Immature natural killer cell (primary cell): ENCODE measurements at regions not wholly inside any gene's neighbourhood (a gene's known extent, or its start where the extent isn't known, plus 50 kb on each side); places are given as distances from the start of the nearest gene placed in this dataset.

ENCODE experiments used
- DNase-seq, 3 donors: peaks; one replicate each; pipeline ENCODE4 v3.0.0; 2022; ENCODE audit warnings: mixed read lengths in 1 of 3
- H3K27ac Mint-ChIP-seq, 6 donors: one replicate each; pipeline ENCODE4 v1.8.0; 2020; ENCODE audit warnings: mixed read lengths in 6 of 6, mild to moderate bottlenecking in 5 of 6, inconsistent platforms in 4 of 6, moderate library complexity in 3 of 6
- H3K27me3 Mint-ChIP-seq, 3 donors: one replicate each; pipeline ENCODE4 v1.8.0; 2020 to 2021; ENCODE audit warnings: low read depth in 3 of 3, mild to moderate bottlenecking in 3 of 3, mixed read lengths in 3 of 3, moderate library complexity in 3 of 3, inconsistent platforms in 1 of 3
- H3K36me3 Mint-ChIP-seq, 3 donors: one replicate each; pipeline ENCODE4 v1.8.0; 2020; ENCODE audit warnings: mixed read lengths in 3 of 3, inconsistent platforms in 2 of 3, mild to moderate bottlenecking in 2 of 3
- H3K4me1 Mint-ChIP-seq, 2 donors: one replicate each; pipeline ENCODE4 v1.8.0; 2020; ENCODE audit warnings: inconsistent platforms in 2 of 2, mild to moderate bottlenecking in 2 of 2, mixed read lengths in 2 of 2, moderate library complexity in 1 of 2
- H3K4me3 Mint-ChIP-seq, 5 donors: one replicate each; pipeline ENCODE4 v1.8.0; 2020; ENCODE audit warnings: mild to moderate bottlenecking in 5 of 5, mixed read lengths in 5 of 5, inconsistent platforms in 3 of 5, moderate library complexity in 3 of 5
- H3K9me3 Mint-ChIP-seq, 6 donors: one replicate each; pipeline ENCODE4 v1.8.0; 2020; ENCODE audit warnings: mild to moderate bottlenecking in 6 of 6, mixed read lengths in 6 of 6, inconsistent platforms in 4 of 6, moderate library complexity in 3 of 6

DNA sequence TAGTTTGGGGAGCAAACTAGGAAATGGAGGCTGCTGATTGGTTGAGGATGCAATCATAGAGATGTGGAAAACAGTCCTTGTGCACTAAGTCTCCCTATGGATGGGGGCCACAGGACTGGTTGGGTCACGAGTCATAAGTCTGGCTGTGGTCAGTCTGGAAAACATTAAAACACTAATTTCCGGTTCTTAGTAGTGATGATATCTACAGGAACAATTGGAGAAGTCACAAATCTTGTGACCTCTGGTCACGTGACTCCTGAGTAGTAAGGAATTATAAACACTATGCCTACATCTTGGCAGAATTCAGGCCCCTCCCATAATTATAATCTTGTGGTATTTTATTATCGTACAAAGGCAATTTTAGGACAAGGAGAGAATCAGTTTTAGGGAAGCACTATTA is 317.3 kb upstream of the ARPP21 start:
- no peaks in the 10 kb centered on the region for H3K36me3 Mint-ChIP-seq
- H3K27me3 Mint-ChIP-seq, result no peaks in the 10 kb centered on the region
- H3K9me3 Mint-ChIP-seq, result peaks cover 7 to 33% (median 17%) of the 10 kb centered on the region in 6 donors
- no peak overlapping the region for H3K27ac Mint-ChIP-seq
- H3K4me1 Mint-ChIP-seq, result no peaks in the 10 kb centered on the region
- DNase-seq, result no peak
- H3K4me3 Mint-ChIP-seq, result no peak overlapping the region

DNA sequence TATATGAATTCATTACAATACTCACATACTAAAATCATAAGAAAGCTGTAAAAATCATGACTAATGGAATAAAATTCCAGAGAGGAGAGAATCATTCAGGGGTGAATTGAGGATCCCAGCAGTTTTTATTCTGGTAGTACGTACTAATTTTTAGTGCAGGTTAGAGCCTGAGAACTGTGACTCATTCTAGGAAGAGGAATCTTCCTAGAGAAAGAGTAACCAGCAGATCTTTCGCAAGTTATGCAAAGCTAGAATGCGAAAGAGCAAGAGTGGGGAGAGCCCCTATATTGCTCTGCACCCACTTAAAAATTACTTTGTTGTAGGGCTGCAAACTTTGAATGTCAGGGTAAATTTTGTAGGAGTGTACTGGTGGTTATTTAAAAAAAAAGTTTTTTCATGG is 303.6 kb upstream of the ARPP21 start:
- Mint-ChIP-seq H3K36me3 (no peaks in the 10 kb centered on the region), H3K9me3 (peaks cover 6 to 27% (median 14%) of the 10 kb centered on the region in 6 donors), H3K27ac (no peak overlapping the region), H3K27me3 (no peaks in the 10 kb centered on the region), H3K4me1 (no peaks in the 10 kb centered on the region), H3K4me3 (no peak overlapping the region)
- DNase-seq, result no peak

DNA sequence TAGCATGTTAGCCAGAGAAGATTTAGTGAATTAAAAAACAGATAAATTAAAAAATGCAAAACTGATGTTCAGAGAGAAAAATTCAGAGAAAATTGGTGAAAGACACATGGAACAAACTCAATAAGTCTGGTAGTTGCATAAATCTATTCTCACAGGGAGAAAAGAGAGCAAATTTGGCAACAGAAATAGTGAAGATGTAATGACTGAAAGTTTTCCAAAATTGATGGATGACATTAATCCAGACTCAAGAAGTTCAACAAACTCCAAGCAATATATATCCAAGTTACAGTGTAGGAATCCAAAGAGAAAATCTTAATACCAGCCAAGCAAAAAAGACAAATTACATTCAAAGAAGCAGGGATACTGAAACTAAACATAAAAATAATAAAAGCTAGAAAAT is 302.7 kb upstream of the ARPP21 start:
- Mint-ChIP-seq H3K27ac (no peak overlapping the region), H3K27me3 (no peaks in the 10 kb centered on the region), H3K36me3 (no peaks in the 10 kb centered on the region), H3K4me3 (no peak overlapping the region), H3K4me1 (no peaks in the 10 kb centered on the region), H3K9me3 (peaks cover 6 to 33% (median 13%) of the 10 kb centered on the region in 6 donors)
- no peak for DNase-seq

DNA sequence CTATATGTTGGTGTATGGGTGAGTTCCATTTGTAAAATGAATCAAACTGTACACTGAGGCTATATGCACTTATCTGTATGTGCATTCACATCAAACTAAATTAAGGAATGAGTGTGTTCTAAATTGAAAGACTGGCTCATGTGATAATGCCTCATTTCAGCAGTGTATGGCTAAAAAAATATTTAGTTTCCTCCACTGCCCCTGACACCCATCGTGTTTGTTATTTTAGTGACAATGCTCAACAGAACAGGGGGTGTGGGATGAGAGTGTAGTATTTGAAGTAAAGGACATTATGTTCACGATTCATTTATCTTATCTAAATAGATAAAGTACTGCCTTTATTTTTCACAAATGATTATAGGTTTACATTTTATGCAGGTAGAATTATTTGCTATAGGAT is 301.1 kb upstream of the ARPP21 start:
- H3K9me3 Mint-ChIP-seq, result peaks cover 6 to 33% (median 11%) of the 10 kb centered on the region in 6 donors
- no peak for DNase-seq
- H3K36me3 Mint-ChIP-seq, result no peaks in the 10 kb centered on the region

DNA sequence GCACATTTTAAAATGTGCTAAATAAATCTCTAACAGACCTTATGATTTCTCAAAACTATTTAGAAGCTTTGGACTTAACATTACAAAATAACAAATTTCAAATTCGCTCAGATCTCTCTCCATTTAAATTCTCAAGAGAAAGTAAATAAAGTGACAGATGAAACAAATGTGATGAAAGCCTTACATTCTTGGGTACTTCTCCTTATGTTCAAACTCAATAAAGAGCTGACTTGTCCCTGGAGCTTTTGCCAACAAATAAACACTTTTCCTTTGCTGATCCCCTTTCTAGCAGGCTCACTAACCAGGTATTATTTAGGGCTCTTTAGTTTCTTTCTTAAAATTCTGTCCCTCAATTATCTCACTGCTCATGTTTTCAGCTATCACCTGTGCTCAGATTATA is 259.1 kb upstream of the ARPP21 start:
- Mint-ChIP-seq H3K27ac (no peak overlapping the region), H3K9me3 (peaks cover 10 to 51% (median 13%) of the 10 kb centered on the region in 6 donors), H3K4me3 (no peak overlapping the region), H3K36me3 (no peaks in the 10 kb centered on the region), H3K27me3 (no peaks in the 10 kb centered on the region), H3K4me1 (no peaks in the 10 kb centered on the region)
- no peak for DNase-seq

More for the DNA sequence above, 301.1 kb upstream of the ARPP21 start:
- Mint-ChIP-seq H3K27ac (no peak overlapping the region), H3K27me3 (no peaks in the 10 kb centered on the region), H3K4me1 (no peaks in the 10 kb centered on the region), H3K4me3 (no peak overlapping the region)

DNA sequence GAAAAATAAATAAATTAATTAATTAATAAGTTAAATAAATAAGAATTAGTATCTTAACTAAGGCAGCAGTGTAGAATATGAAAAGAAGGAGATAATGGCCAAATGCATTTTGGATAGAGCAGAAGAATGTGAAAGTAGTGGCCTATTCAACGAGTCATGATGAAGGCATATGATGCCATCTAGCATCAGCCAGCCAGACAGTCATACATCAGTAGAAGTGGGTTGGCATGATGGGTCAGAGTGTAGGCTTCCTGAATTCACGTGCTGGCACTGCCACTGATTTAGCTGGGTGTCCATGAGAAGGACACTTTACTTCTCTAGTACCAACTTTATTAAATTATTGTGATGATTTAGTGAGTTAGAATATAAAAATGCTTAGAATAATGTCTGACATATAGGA is 256.1 kb upstream of the ARPP21 start:
- no peak overlapping the region for H3K27ac Mint-ChIP-seq

DNA sequence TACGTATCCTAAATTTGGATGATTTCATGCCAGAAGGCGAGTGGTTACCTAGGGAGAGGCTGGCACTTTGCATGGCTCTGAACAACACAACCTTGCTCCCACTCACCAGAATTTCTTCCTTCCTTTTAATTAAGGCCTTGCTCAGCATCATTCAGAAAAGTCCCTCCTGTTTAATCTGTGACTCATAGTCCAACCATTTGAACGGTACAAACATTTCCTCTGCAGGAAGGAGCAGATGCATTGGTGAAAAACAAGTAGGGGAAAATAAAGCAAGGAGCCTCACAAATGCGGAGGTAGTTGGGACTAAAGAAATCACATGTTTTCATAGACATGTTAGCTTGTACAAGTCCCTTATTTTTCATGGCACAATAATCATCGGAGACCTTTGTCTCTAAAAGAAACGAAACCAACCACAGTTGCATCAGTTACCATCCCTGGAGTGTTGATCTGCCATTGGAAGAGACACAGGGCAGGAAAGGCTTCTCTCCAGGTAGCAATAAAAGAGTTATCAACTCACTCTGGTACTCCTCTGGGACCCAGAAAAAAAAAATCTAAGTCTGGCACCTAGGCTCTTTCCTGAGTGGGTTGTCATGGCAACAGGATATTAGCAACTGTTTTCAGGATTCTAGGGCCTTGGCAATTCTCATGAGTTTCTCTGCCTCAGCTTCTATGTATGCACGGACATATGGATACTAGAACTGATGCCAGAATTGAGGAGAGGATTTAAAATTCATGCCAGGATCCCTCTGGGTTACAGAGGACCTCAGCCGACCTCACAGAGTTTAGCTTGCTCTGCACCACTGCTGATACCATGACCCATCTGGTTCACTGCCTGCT is 255.4 kb upstream of the ARPP21 start:
- Mint-ChIP-seq H3K27ac (no peak overlapping the region), H3K4me3 (no peak overlapping the region), H3K27me3 (no peaks in the 10 kb centered on the region), H3K9me3 (peaks cover 15 to 53% (median 17%) of the 10 kb centered on the region in 6 donors), H3K4me1 (no peaks in the 10 kb centered on the region), H3K36me3 (no peaks in the 10 kb centered on the region)
- DNase-seq, result no peak

More for the DNA sequence above, 256.1 kb upstream of the ARPP21 start:
- Mint-ChIP-seq H3K27me3 (no peaks in the 10 kb centered on the region), H3K4me3 (no peak overlapping the region), H3K4me1 (no peaks in the 10 kb centered on the region), H3K9me3 (peaks cover 13 to 55% (median 16%) of the 10 kb centered on the region in 6 donors), H3K36me3 (no peaks in the 10 kb centered on the region)
- DNase-seq, result no peak

DNA sequence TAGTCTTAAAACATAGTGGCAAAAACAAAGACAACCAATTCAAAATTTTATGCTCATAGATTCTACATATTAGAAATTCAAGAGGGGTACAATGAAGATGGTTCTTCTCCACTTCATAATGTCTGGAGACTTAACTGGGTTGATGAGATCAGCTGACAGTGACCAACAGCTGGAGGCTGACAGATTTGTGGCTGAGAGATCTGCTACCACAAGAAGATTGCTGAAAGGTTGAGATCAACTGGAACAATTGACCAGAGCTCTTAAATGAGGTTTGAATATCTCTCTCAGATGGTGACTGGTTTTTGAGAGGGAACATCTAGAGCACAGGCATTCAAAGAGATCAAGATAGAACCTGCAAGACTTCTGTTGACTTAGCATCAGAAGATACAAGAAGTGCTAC is 254.1 kb upstream of the ARPP21 start:
- no peaks in the 10 kb centered on the region for H3K36me3 Mint-ChIP-seq
- H3K27me3 Mint-ChIP-seq, result no peaks in the 10 kb centered on the region
- peaks cover 12 to 56% (median 17%) of the 10 kb centered on the region in 6 donors for H3K9me3 Mint-ChIP-seq
- no peak overlapping the region for H3K4me3 Mint-ChIP-seq
- DNase-seq, result no peak
- H3K4me1 Mint-ChIP-seq, result no peaks in the 10 kb centered on the region
- no peak overlapping the region for H3K27ac Mint-ChIP-seq

DNA sequence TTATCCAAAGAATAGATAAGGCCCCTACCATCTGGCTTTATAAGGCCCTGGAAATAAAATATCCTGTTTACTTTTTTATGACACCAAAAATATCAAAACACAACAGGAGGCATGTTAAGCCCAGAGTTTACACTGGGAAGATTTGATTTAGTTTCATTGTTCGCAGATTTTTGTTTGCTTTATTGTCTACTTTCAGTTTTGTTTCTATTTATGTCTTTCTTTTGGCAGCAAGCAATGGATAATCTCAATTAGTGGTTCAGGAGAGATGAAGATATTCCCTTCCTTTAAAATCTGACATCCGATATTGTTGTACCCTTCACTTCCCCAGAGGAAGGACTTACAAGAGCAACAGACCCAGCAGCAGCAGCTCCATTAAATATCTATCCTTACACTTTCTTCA is 249.4 kb upstream of the ARPP21 start:
- H3K36me3 Mint-ChIP-seq, result no peaks in the 10 kb centered on the region
- DNase-seq, result no peak
- peaks cover 16 to 59% (median 19%) of the 10 kb centered on the region in 6 donors for H3K9me3 Mint-ChIP-seq
- H3K4me1 Mint-ChIP-seq, result no peaks in the 10 kb centered on the region
- peaks cover 0 to 3% (median 1%) of the 10 kb centered on the region in 3 donors for H3K27me3 Mint-ChIP-seq
- H3K4me3 Mint-ChIP-seq, result no peak overlapping the region
- H3K27ac Mint-ChIP-seq, result no peak overlapping the region

DNA sequence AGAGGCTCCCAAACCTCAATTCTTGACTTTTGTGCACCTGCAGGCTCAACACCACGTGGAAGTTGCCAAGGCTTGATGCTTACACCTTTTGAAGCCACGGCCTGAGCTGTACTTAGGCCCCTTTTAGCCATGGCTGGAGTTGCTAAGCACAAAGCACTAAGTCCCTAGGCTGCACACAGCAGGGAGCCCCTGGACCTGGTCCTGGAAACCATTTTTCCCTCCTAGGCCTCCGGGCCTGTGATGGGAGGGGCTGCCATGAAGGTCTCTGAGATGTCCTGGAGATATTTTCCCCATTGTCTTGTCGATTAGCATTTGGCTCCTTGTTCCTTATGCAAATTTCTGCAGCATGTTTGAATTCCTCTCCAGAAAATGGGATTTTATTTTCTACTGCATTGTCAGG is 247.1 kb upstream of the ARPP21 start:
- Mint-ChIP-seq H3K27me3 (peaks cover 0 to 3% (median 1%) of the 10 kb centered on the region in 3 donors), H3K27ac (no peak overlapping the region), H3K4me3 (no peak overlapping the region), H3K36me3 (no peaks in the 10 kb centered on the region), H3K9me3 (peaks cover 16 to 53% (median 19%) of the 10 kb centered on the region in 6 donors), H3K4me1 (no peaks in the 10 kb centered on the region)
- no peak for DNase-seq

DNA sequence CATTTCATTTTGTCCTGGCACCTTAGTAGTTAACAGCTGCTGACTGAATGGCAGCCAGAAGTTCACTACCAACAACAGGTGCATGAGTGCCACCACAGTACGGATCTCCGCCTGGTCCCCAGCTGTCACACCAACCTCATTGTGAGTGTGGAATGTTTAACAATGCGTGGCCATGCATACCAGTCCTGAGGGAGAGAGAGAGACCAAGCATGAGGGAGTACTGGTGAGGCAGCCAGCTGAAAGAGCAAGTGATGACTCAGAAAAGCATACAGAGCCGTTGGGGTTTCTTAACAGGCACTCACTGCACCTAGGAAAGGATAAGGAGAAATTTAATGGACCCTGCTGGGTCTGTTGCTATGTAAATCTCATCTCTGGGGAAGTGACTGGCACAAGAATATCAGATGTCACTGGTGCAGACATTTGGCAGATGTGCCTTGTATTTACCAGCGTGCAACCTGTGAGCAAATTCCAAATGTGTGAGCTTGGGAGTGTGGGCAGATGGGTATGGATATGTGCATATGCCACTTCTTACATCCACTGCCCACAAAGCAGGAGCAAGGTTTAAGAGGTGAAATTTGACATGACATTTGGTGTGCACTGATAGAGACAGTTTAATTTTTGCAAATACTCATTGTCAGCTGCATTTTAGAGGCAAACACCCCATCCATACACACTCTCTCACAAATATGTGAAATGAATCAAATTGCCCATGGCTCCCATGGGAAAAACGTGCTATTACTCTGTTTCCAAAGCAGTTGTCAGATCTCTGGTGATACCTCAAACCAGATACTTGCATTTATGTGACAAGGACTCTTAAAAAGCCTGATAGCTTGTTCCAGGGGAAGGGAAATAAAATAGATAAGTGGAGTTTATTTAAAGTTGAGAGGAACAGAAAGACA is 245.2 kb upstream of the ARPP21 start:
- Mint-ChIP-seq H3K36me3 (no peaks in the 10 kb centered on the region), H3K9me3 (peaks cover 18 to 64% (median 22%) of the 10 kb centered on the region in 6 donors), H3K27ac (no peak overlapping the region), H3K27me3 (peaks cover 0 to 3% (median 1%) of the 10 kb centered on the region in 3 donors), H3K4me1 (no peaks in the 10 kb centered on the region), H3K4me3 (no peak overlapping the region)
- no peak for DNase-seq

DNA sequence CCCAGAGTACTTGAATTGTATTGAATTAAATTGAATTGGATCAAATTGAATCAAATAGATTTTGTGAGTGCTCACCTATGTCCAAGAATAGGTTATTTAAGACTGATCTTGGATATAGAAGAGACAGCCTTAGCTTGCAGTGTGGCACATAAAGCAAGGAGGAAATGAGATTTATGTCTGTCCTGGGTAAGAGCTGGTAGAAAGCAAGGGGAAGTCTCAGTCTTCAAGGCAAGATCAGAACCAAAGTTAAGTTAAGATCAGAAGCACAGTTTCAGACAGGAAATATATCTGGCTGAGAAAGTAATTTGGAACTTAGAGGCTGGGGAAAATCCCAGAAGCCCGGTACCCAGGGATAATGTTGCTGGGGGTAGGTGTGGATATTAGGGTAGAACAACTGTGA is 244.4 kb upstream of the ARPP21 start:
- Mint-ChIP-seq H3K27ac (no peak overlapping the region), H3K27me3 (peaks cover 0 to 3% (median 1%) of the 10 kb centered on the region in 3 donors), H3K36me3 (no peaks in the 10 kb centered on the region), H3K4me1 (no peaks in the 10 kb centered on the region), H3K4me3 (no peak overlapping the region), H3K9me3 (peaks cover 18 to 64% (median 22%) of the 10 kb centered on the region in 6 donors)
- no peak for DNase-seq

DNA sequence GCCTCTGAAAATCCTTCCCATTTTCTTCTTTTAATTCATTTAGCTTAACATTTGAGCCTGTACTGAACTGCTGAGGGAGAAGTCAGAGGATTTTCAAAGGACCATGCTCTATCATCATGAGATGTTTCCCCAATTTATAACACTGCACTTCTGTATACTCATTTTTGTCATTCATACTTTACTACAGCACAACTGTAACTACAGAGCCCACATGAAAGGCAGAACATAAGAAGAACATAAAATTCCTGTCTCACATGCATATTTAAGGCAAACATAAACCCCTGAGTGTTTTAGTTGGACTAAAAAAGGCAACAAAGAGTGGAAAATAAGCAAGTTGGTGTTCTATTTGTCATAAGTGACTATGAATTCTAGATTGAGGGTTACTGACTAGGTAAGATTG is 237.7 kb upstream of the ARPP21 start:
- DNase-seq, result no peak
- Mint-ChIP-seq H3K27me3 (no peaks in the 10 kb centered on the region), H3K9me3 (peaks cover 6 to 43% (median 12%) of the 10 kb centered on the region in 6 donors), H3K27ac (no peak overlapping the region), H3K36me3 (no peaks in the 10 kb centered on the region), H3K4me3 (no peak overlapping the region), H3K4me1 (no peaks in the 10 kb centered on the region)

DNA sequence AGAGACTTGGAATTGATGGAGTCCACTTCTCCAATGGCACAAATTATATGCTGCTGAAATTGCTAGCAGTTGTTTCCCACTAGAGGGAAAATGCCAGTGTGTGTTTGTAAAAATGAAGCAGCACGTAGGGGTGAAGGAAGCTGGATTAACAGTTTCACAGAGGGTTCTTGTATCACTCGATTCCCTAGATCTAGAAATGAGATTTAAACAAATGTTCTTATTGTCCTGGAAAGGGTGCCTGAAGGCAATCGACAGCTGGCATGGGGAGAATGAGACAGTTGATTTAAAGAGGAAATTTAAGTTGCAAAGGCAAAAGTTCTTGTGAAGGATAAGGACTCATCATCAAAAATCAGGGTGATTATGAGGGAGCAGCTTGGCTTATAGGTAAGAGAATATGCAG is 234.8 kb upstream of the ARPP21 start:
- Mint-ChIP-seq H3K4me1 (no peaks in the 10 kb centered on the region), H3K27me3 (no peaks in the 10 kb centered on the region), H3K36me3 (no peaks in the 10 kb centered on the region), H3K27ac (no peak overlapping the region), H3K9me3 (peaks cover 2 to 38% (median 11%) of the 10 kb centered on the region in 6 donors), H3K4me3 (no peak overlapping the region)
- DNase-seq, result no peak
